ENCODE measurements at regions not wholly inside any gene's neighbourhood (a gene's known extent, or its start where the extent isn't known, plus 50 kb on each side); places are given as distances from the start of the nearest gene placed in this dataset.

DNA sequence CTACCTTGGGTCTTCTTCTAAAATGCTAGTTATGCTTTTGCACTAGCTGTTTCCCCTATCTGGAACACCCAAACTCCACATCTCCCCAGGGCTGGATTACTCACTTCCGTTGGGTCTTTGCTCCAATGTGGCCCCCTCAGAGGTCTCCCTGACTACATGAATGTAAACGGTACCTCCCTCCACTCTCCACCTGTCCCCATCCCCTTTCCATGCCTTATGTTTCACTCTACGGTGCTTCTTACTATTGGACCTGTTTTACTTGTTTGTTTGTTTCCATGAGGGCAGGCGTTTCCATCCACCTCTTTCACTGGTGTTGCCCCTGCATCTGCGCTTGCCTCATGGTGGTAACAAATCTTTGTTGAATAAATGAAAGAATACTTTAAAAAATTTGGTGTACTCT, 256.4 kb downstream of the SNAPC1 start:
- POLR2A ChIA-PET = no interaction called here
- Histone ChIP-seq H3K36me3 (ENCODE audit: control insufficient read depth in 4 of 4, insufficient read depth in 4 of 4, low read length in 3 of 4) (no peaks in the 10 kb centered on the region), H3K27ac (ENCODE audit: insufficient read depth in 1 of 2, low read depth in 1 of 2, low read length in 2 of 2, poor library complexity in 1 of 2, severe bottlenecking in 2 of 2) (no peak overlapping the region), H3K4me3 (ENCODE audit: control insufficient read depth in 1 of 7, extremely low read depth in 1 of 7, insufficient read depth in 4 of 7, low read depth in 2 of 7, low read length in 6 of 7) (no peak overlapping the region), H3K27me3 (replicated peaks in 2 of 5; ENCODE audit: control insufficient read depth in 4 of 5, insufficient read depth in 5 of 5, low read length in 4 of 5) (peaks cover 0 to 2% (median 0%) of the 10 kb centered on the region in 5 experiments), H3K9me3 (ENCODE audit: control extremely low read depth in 1 of 5, control insufficient read depth in 4 of 5, insufficient read depth in 2 of 5, low read depth in 1 of 5, low read length in 4 of 5) (no peaks in the 10 kb centered on the region), H3K4me1 (ENCODE audit: control extremely low read depth in 1 of 4, control insufficient read depth in 4 of 4, insufficient read depth in 4 of 4, low read length in 3 of 4) (no peaks in the 10 kb centered on the region)
- no peak for DNase-seq
- WGBS (ENCODE audit: insufficient coverage) = 87% methylated on average over 2 of the region's 5 CpGs
- CTCF ChIA-PET = no interaction called here

DNA sequence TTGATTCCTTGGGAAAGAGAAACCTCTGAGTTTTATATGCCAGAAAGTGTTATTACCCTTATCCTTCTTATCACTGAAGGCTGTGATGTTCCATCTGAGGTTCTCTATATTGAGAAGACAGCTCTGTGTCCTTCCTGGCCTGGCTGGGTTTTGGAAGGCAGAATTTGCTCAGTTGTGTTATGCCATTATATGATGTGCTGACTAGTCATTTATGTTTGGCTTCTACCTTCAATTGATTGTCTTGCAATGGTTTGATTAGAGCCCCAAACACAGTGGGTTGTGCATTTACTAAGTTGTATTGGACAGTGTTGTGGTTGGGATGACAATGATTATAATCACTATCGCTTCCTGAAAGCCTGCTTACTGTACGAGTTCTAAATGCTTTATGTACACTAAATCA, 265.7 kb downstream of the SNAPC1 start:
- H3K4me3 ChIP-seq (ENCODE audit: control insufficient read depth in 1 of 7, extremely low read depth in 1 of 7, insufficient read depth in 4 of 7, low read depth in 2 of 7, low read length in 6 of 7) = no peak overlapping the region
- no peaks in the 10 kb centered on the region for H3K9me3 ChIP-seq (ENCODE audit: control extremely low read depth in 1 of 5, control insufficient read depth in 4 of 5, insufficient read depth in 2 of 5, low read depth in 1 of 5, low read length in 4 of 5)
- peaks cover 0 to 2% (median 0%) of the 10 kb centered on the region in 5 experiments for H3K27me3 ChIP-seq (replicated peaks in 2 of 5; ENCODE audit: control insufficient read depth in 4 of 5, insufficient read depth in 5 of 5, low read length in 4 of 5)
- ChIA-PET POLR2A (no interaction called here), CTCF (no interaction called here)
- H3K27ac ChIP-seq (ENCODE audit: insufficient read depth in 1 of 2, low read depth in 1 of 2, low read length in 2 of 2, poor library complexity in 1 of 2, severe bottlenecking in 2 of 2) = no peak overlapping the region
- 89% methylated on average over 1 of the region's 2 CpGs for WGBS (ENCODE audit: insufficient coverage)
- H3K4me1 ChIP-seq (ENCODE audit: control extremely low read depth in 1 of 4, control insufficient read depth in 4 of 4, insufficient read depth in 4 of 4, low read length in 3 of 4) = no peaks in the 10 kb centered on the region
- no peaks in the 10 kb centered on the region for H3K36me3 ChIP-seq (ENCODE audit: control insufficient read depth in 4 of 4, insufficient read depth in 4 of 4, low read length in 3 of 4)
- DNase-seq = no peak

GRCh38 chr14:62029569-62029924, 267.3 kb downstream of the SNAPC1 start:
- no peak for DNase-seq
- Histone ChIP-seq H3K9me3 (ENCODE audit: control extremely low read depth in 1 of 5, control insufficient read depth in 4 of 5, insufficient read depth in 2 of 5, low read depth in 1 of 5, low read length in 4 of 5) (no peaks in the 10 kb centered on the region), H3K27me3 (replicated peaks in 2 of 5; ENCODE audit: control insufficient read depth in 4 of 5, insufficient read depth in 5 of 5, low read length in 4 of 5) (peaks cover 0 to 2% (median 0%) of the 10 kb centered on the region in 5 experiments), H3K4me1 (ENCODE audit: control extremely low read depth in 1 of 4, control insufficient read depth in 4 of 4, insufficient read depth in 4 of 4, low read length in 3 of 4) (no peaks in the 10 kb centered on the region), H3K27ac (ENCODE audit: insufficient read depth in 1 of 2, low read depth in 1 of 2, low read length in 2 of 2, poor library complexity in 1 of 2, severe bottlenecking in 2 of 2) (no peak overlapping the region), H3K36me3 (ENCODE audit: control insufficient read depth in 4 of 4, insufficient read depth in 4 of 4, low read length in 3 of 4) (no peaks in the 10 kb centered on the region), H3K4me3 (ENCODE audit: control insufficient read depth in 1 of 7, extremely low read depth in 1 of 7, insufficient read depth in 4 of 7, low read depth in 2 of 7, low read length in 6 of 7) (no peak overlapping the region)
- POLR2A ChIA-PET = no interaction called here
- CTCF ChIA-PET = interaction anchor here (1.4 kb wide), 1 partner anchor 18 kb away, joined by 3 read pairs; no protein-coding TSS in a partner anchor
- no CpG with 5 or more reads among the region's 2 CpGs for WGBS (ENCODE audit: insufficient coverage)

GRCh38 chr14:62030387-62030786, 268.2 kb downstream of the SNAPC1 start:
- CTCF ChIA-PET = interaction anchor here (1.4 kb wide), 1 partner anchor 19 kb away, joined by 3 read pairs; no protein-coding TSS in a partner anchor
- no CpG with 5 or more reads among the region's 3 CpGs for WGBS (ENCODE audit: insufficient coverage)

DNA sequence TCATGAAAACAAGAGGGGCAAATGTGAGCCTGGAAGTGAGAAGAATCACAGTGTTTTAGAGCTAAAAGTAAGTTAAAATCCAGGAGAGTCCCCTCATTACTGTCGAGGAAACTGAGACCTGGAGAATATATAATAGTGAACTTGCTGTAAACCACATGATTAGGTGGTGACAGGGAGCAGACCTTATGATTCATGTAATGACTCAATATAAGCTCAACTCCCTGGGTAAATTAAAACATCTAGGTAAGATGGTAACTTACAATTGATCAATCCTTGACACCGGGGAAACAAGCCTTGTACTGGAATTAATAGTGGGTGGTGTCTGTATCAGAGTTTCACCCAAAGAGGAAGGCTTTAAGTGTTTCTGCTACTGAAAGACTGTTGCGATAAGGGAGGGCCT, 269.3 kb downstream of the SNAPC1 start:
- ChIA-PET POLR2A (no interaction called here), CTCF (no interaction called here)
- WGBS (ENCODE audit: insufficient coverage) = 100% methylated on average over 3 of the region's 3 CpGs

More at GRCh38 chr14:62030387-62030786, 268.2 kb downstream of the SNAPC1 start:
- no peak overlapping the region for H3K27ac ChIP-seq (ENCODE audit: insufficient read depth in 1 of 2, low read depth in 1 of 2, low read length in 2 of 2, poor library complexity in 1 of 2, severe bottlenecking in 2 of 2)
- H3K4me1 ChIP-seq (ENCODE audit: control extremely low read depth in 1 of 4, control insufficient read depth in 4 of 4, insufficient read depth in 4 of 4, low read length in 3 of 4) = no peaks in the 10 kb centered on the region
- peaks cover 0 to 2% (median 0%) of the 10 kb centered on the region in 5 experiments for H3K27me3 ChIP-seq (replicated peaks in 2 of 5; ENCODE audit: control insufficient read depth in 4 of 5, insufficient read depth in 5 of 5, low read length in 4 of 5)
- no peak overlapping the region for H3K4me3 ChIP-seq (ENCODE audit: control insufficient read depth in 1 of 7, extremely low read depth in 1 of 7, insufficient read depth in 4 of 7, low read depth in 2 of 7, low read length in 6 of 7)
- no peak for DNase-seq
- POLR2A ChIA-PET = no interaction called here
- no peaks in the 10 kb centered on the region for H3K36me3 ChIP-seq (ENCODE audit: control insufficient read depth in 4 of 4, insufficient read depth in 4 of 4, low read length in 3 of 4)
- no peaks in the 10 kb centered on the region for H3K9me3 ChIP-seq (ENCODE audit: control extremely low read depth in 1 of 5, control insufficient read depth in 4 of 5, insufficient read depth in 2 of 5, low read depth in 1 of 5, low read length in 4 of 5)

GRCh38 chr14:62053188-62053587, 291.0 kb downstream of the SNAPC1 start:
- Histone ChIP-seq H3K4me1 (ENCODE audit: control extremely low read depth in 1 of 4, control insufficient read depth in 4 of 4, insufficient read depth in 4 of 4, low read length in 3 of 4) (no peaks in the 10 kb centered on the region), H3K27ac (ENCODE audit: insufficient read depth in 1 of 2, low read depth in 1 of 2, low read length in 2 of 2, poor library complexity in 1 of 2, severe bottlenecking in 2 of 2) (no peak overlapping the region), H3K27me3 (replicated peaks in 2 of 5; ENCODE audit: control insufficient read depth in 4 of 5, insufficient read depth in 5 of 5, low read length in 4 of 5) (peaks cover 0 to 2% (median 0%) of the 10 kb centered on the region in 5 experiments), H3K36me3 (ENCODE audit: control insufficient read depth in 4 of 4, insufficient read depth in 4 of 4, low read length in 3 of 4) (no peaks in the 10 kb centered on the region), H3K4me3 (ENCODE audit: control insufficient read depth in 1 of 7, extremely low read depth in 1 of 7, insufficient read depth in 4 of 7, low read depth in 2 of 7, low read length in 6 of 7) (no peak overlapping the region), H3K9me3 (ENCODE audit: control extremely low read depth in 1 of 5, control insufficient read depth in 4 of 5, insufficient read depth in 2 of 5, low read depth in 1 of 5, low read length in 4 of 5) (no peaks in the 10 kb centered on the region)
- ChIA-PET POLR2A (no interaction called here), CTCF (no interaction called here)
- WGBS (ENCODE audit: insufficient coverage) = 97% methylated on average over 3 of the region's 3 CpGs
- DNase-seq = no peak

More for the DNA sequence above, 269.3 kb downstream of the SNAPC1 start:
- Histone ChIP-seq H3K27ac (ENCODE audit: insufficient read depth in 1 of 2, low read depth in 1 of 2, low read length in 2 of 2, poor library complexity in 1 of 2, severe bottlenecking in 2 of 2) (no peak overlapping the region), H3K4me3 (ENCODE audit: control insufficient read depth in 1 of 7, extremely low read depth in 1 of 7, insufficient read depth in 4 of 7, low read depth in 2 of 7, low read length in 6 of 7) (no peak overlapping the region), H3K9me3 (ENCODE audit: control extremely low read depth in 1 of 5, control insufficient read depth in 4 of 5, insufficient read depth in 2 of 5, low read depth in 1 of 5, low read length in 4 of 5) (no peaks in the 10 kb centered on the region), H3K27me3 (replicated peaks in 2 of 5; ENCODE audit: control insufficient read depth in 4 of 5, insufficient read depth in 5 of 5, low read length in 4 of 5) (no peaks in the 10 kb centered on the region), H3K36me3 (ENCODE audit: control insufficient read depth in 4 of 4, insufficient read depth in 4 of 4, low read length in 3 of 4) (no peaks in the 10 kb centered on the region), H3K4me1 (ENCODE audit: control extremely low read depth in 1 of 4, control insufficient read depth in 4 of 4, insufficient read depth in 4 of 4, low read length in 3 of 4) (no peaks in the 10 kb centered on the region)
- DNase-seq = no peak

DNA sequence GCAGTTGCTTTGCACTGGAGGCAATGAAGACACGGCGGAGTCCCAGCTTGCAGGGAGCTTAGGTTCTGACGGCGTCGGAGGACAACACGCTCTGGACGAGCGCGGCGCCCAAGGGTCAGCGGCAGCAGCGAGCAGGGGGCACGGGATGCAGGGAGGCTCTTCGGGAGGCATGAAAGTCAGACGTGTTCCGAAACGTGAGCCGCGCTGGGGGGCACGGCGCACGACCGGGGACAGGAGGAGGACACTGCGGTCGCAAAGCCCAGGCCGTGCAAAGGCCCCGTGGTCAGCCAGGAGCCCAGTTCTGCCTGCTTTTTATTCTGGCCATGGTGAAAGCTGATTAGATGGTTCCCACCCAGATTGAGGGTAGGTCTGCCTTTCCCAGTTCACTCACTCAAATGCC, 294.6 kb downstream of the SNAPC1 start:
- no peak overlapping the region for H3K27ac ChIP-seq (ENCODE audit: insufficient read depth in 1 of 2, low read depth in 1 of 2, low read length in 2 of 2, poor library complexity in 1 of 2, severe bottlenecking in 2 of 2)
- WGBS (ENCODE audit: insufficient coverage) = over 99% methylated on average over 25 of the region's 27 CpGs
- ChIA-PET CTCF (no interaction called here), POLR2A (no interaction called here)
- no peaks in the 10 kb centered on the region for H3K9me3 ChIP-seq (ENCODE audit: control extremely low read depth in 1 of 5, control insufficient read depth in 4 of 5, insufficient read depth in 2 of 5, low read depth in 1 of 5, low read length in 4 of 5)
- H3K27me3 ChIP-seq (replicated peaks in 2 of 5; ENCODE audit: control insufficient read depth in 4 of 5, insufficient read depth in 5 of 5, low read length in 4 of 5) = peaks cover 0 to 2% (median 0%) of the 10 kb centered on the region in 5 experiments
- no peak overlapping the region for H3K4me3 ChIP-seq (ENCODE audit: control insufficient read depth in 1 of 7, extremely low read depth in 1 of 7, insufficient read depth in 4 of 7, low read depth in 2 of 7, low read length in 6 of 7)
- H3K36me3 ChIP-seq (ENCODE audit: control insufficient read depth in 4 of 4, insufficient read depth in 4 of 4, low read length in 3 of 4) = no peaks in the 10 kb centered on the region
- no peak for DNase-seq
- H3K4me1 ChIP-seq (ENCODE audit: control extremely low read depth in 1 of 4, control insufficient read depth in 4 of 4, insufficient read depth in 4 of 4, low read length in 3 of 4) = no peaks in the 10 kb centered on the region
